ENCODE measurements at regions not wholly inside any gene's neighbourhood (a gene's known extent, or its start where the extent isn't known, plus 50 kb on each side); places are given as distances from the start of the nearest gene placed in this dataset.

GRCh38 chr10:42933448-42934340 is 143.2 kb upstream of the RET start:
- DNase-seq (ENCODE audit: low spot score), result peak; percentile 29

- no peak for DNase-seq (ENCODE audit: low spot score)
Measured at GRCh38 chr10:42934351-42934811, 142.5 kb upstream of the RET start.

- DNase-seq (ENCODE audit: low spot score), result no peak
Measured at GRCh38 chr10:42934842-42935241, 142.0 kb upstream of the RET start.

GRCh38 chr10:42935466-42935865 is 141.4 kb upstream of the RET start:
- DNase-seq (ENCODE audit: low spot score), result no peak

- DNase-seq (ENCODE audit: low spot score), result no peak
Measured at GRCh38 chr10:42936580-42936979, 140.3 kb upstream of the RET start.

GRCh38 chr10:42937048-42937447 is 139.8 kb upstream of the RET start:
- no peak for DNase-seq (ENCODE audit: low spot score)

- peak; percentile 2 for DNase-seq (ENCODE audit: low spot score)
Measured at GRCh38 chr10:42937649-42938180, 139.2 kb upstream of the RET start.

GRCh38 chr10:42938351-42938750 is 138.5 kb upstream of the RET start:
- no peak for DNase-seq (ENCODE audit: low spot score)

GRCh38 chr10:42939237-42939636 is 137.6 kb upstream of the RET start:
- no peak for DNase-seq (ENCODE audit: low spot score)

- no peak for DNase-seq (ENCODE audit: low spot score)
Measured at GRCh38 chr10:42939685-42940366, 137.0 kb upstream of the RET start.

- peak; percentile 9 for DNase-seq (ENCODE audit: low spot score)
Measured at GRCh38 chr10:42940487-42941294, 136.2 kb upstream of the RET start.

- DNase-seq (ENCODE audit: low spot score), result no peak
Measured at GRCh38 chr10:42941295-42941644, 135.6 kb upstream of the RET start.

- DNase-seq (ENCODE audit: low spot score), result no peak
Measured at GRCh38 chr10:42941790-42942189, 135.1 kb upstream of the RET start.

GRCh38 chr10:42942279-42942950 is 134.5 kb upstream of the RET start:
- peak; percentile 8 for DNase-seq (ENCODE audit: low spot score)

GRCh38 chr10:42943025-42943818 is 133.6 kb upstream of the RET start:
- DNase-seq (ENCODE audit: low spot score), result peak; percentile 4

GRCh38 chr10:42948040-42948439 is 128.8 kb upstream of the RET start:
- DNase-seq (ENCODE audit: low spot score), result no peak

- no peak for DNase-seq (ENCODE audit: low spot score)
Measured at GRCh38 chr10:42949287-42949686, 127.6 kb upstream of the RET start.

GRCh38 chr10:42950606-42951485 is 126.0 kb upstream of the RET start:
- peak; percentile 2 for DNase-seq (ENCODE audit: low spot score)

- peak; percentile 18 for DNase-seq (ENCODE audit: low spot score)
Measured at GRCh38 chr10:42951486-42952251, 125.2 kb upstream of the RET start.
